GM23338 (cell line): ENCODE measurements at regions not wholly inside any gene's neighbourhood (a gene's known extent, or its start where the extent isn't known, plus 50 kb on each side); places are given as distances from the start of the nearest gene placed in this dataset.

Experiments used
- ATAC-seq: fragments of 200-7000 bp; cut with Tn5 transposase; 3 replicates; pipeline ENCODE4 v1.9.1; 2020
- DNase-seq: peaks from one replicate; pipeline ENCODE4 v3.0.0-alpha.2; 2015; ENCODE audit warnings: low spot score
- H2AFZ ChIP-seq: fragments of 200-600 bp; sonication (generic); 2 replicates; pipeline ENCODE4 v1.8.0; 2016; ENCODE audit warnings: antibody characterized with exemption, mild to moderate bottlenecking, moderate library complexity
- H3F3A ChIP-seq: fragments of 200-600 bp; sonication (generic); replicated peaks from 2 replicates; pipeline ENCODE4 v1.8.0; 2017; ENCODE audit warnings: antibody characterized with exemption, mixed run types, low read depth
- H3K27ac ChIP-seq: fragments of 200-600 bp; sonication (generic); 2 replicates; pipeline ENCODE4 v1.6.1; 2016; ENCODE audit warnings: low read depth
- H3K27me3 ChIP-seq: fragments of 200-600 bp; sonication (generic); 2 replicates; pipeline ENCODE4 v1.8.0; 2016; ENCODE audit warnings: mild to moderate bottlenecking, mixed run types, moderate library complexity; ENCODE audit not compliant: insufficient read depth
- H3K36me3 ChIP-seq: fragments of 200-600 bp; sonication (generic); 2 replicates; pipeline ENCODE4 v1.8.0; 2016; ENCODE audit warnings: mild to moderate bottlenecking; ENCODE audit not compliant: insufficient read depth
- H3K4me1 ChIP-seq: fragments of 200-600 bp; sonication (generic); 2 replicates; pipeline ENCODE4 v1.8.0; 2016; ENCODE audit warnings: mild to moderate bottlenecking, moderate library complexity; ENCODE audit not compliant: insufficient read depth
- H3K4me2 ChIP-seq: fragments of 200-600 bp; sonication (generic); 2 replicates; pipeline ENCODE4 v1.7.1; 2017; ENCODE audit warnings: mixed run types
- H3K4me3 ChIP-seq: fragments of 200-600 bp; sonication (generic); 2 replicates; pipeline ENCODE4 v1.6.1; 2016; ENCODE audit warnings: mixed run types
- H3K79me2 ChIP-seq: fragments of 200-600 bp; sonication (generic); replicated peaks from 2 replicates; pipeline ENCODE4 v1.8.0; 2017; ENCODE audit warnings: mild to moderate bottlenecking; ENCODE audit not compliant: insufficient read depth
- H3K9me2 ChIP-seq: fragments of 200-600 bp; sonication (generic); 2 replicates; pipeline ENCODE4 v1.8.0; 2017; ENCODE audit not compliant: insufficient read depth
- H4K20me1 ChIP-seq: fragments of 200-600 bp; sonication (generic); replicated peaks from 2 replicates; pipeline ENCODE4 v1.8.0; 2017; ENCODE audit warnings: mild to moderate bottlenecking; ENCODE audit not compliant: insufficient read depth
- H3K27ac Mint-ChIP-seq: 2 replicates; pipeline ENCODE4 v1.8.0; 2020; ENCODE audit warnings: inconsistent platforms, mild to moderate bottlenecking, moderate library complexity, mixed read lengths
- H3K27me3 Mint-ChIP-seq: 3 replicates; pipeline ENCODE4 v1.8.0; 2022; ENCODE audit warnings: low read depth, mild to moderate bottlenecking, moderate library complexity, mixed read lengths, inconsistent platforms; ENCODE audit not compliant: insufficient read depth, poor library complexity
- H3K36me3 Mint-ChIP-seq: 3 replicates; pipeline ENCODE4 v1.8.0; 2021; ENCODE audit warnings: low read depth, mild to moderate bottlenecking, inconsistent platforms, moderate library complexity, mixed read lengths
- H3K4me1 Mint-ChIP-seq: 3 replicates; pipeline ENCODE4 v1.8.0; 2020; ENCODE audit warnings: mild to moderate bottlenecking, inconsistent platforms, mixed read lengths
- H3K4me3 Mint-ChIP-seq: 3 replicates; pipeline ENCODE4 v1.8.0; 2021; ENCODE audit warnings: moderate library complexity, mild to moderate bottlenecking, inconsistent platforms, mixed read lengths
- H3K9me3 Mint-ChIP-seq: 3 replicates; pipeline ENCODE4 v1.8.0; 2020; ENCODE audit warnings: moderate library complexity, mild to moderate bottlenecking, inconsistent platforms, mixed read lengths
- ZNF331 ChIP-seq: fragments of 250-450 bp; sonication (Bioruptor Pico); IDR thresholded peaks from 2 replicates; pipeline ENCODE4 v1.5.0; 2020; ENCODE audit warnings: low read depth, mild to moderate bottlenecking, moderate library complexity
- TF ChIP-seq, protein P1 (sequence below), 2 experiments: fragments of 200-600 bp in 1 of 2; sonication (generic) in 1 of 2; conservative IDR thresholded peaks; 2 replicates each; pipeline versions ENCODE4 v1.5.1 to v1.6.1; 2016 to 2017; ENCODE audit warnings: antibody characterized with exemption in 2 of 2, low read depth in 2 of 2, mild to moderate bottlenecking in 2 of 2, moderate library complexity in 1 of 2
- TF ChIP-seq, protein P2 (sequence below): fragments of 250-450 bp; sonication (Bioruptor Pico); IDR thresholded peaks from 2 replicates; pipeline ENCODE4 v1.5.0; 2020; ENCODE audit warnings: mild to moderate bottlenecking, moderate library complexity

DNA sequence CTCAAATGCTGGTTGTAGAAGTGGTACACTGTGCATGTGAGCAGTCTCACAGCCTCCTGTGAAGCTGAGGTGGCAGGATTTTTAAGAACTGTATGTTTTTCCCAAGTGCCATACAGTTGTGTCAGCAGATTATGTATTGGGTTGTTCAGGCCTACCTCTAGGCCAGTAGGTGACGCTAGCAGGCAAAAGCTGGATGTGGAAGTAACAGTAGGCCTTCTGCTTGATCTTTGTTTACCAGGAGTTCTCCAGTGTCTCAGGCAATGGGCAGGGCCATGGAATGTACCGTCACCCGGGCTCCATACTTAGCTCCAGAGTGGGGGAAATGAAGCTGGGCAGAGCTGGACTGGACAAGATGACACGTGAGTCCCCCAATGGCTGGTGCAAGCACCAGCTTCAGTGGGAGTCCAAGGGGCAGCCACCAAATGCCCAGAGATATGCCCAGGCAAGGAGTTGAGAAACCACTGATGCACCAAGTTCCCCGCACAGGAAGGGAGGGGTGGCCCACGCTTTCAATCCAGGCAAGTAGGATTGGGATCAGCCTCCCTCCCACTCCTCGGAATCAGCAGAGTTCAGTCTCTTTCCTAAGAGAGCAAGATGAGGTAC, 289.7 kb downstream of the HTR1B start:
- TF ChIP-seq, protein P1, sequence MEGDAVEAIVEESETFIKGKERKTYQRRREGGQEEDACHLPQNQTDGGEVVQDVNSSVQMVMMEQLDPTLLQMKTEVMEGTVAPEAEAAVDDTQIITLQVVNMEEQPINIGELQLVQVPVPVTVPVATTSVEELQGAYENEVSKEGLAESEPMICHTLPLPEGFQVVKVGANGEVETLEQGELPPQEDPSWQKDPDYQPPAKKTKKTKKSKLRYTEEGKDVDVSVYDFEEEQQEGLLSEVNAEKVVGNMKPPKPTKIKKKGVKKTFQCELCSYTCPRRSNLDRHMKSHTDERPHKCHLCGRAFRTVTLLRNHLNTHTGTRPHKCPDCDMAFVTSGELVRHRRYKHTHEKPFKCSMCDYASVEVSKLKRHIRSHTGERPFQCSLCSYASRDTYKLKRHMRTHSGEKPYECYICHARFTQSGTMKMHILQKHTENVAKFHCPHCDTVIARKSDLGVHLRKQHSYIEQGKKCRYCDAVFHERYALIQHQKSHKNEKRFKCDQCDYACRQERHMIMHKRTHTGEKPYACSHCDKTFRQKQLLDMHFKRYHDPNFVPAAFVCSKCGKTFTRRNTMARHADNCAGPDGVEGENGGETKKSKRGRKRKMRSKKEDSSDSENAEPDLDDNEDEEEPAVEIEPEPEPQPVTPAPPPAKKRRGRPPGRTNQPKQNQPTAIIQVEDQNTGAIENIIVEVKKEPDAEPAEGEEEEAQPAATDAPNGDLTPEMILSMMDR (conservative IDR thresholded peaks at IDR 0.05; ENCODE audit: low read depth in 2 of 2), result peak; percentile 72 to 94
- TF ChIP-seq, protein P2, sequence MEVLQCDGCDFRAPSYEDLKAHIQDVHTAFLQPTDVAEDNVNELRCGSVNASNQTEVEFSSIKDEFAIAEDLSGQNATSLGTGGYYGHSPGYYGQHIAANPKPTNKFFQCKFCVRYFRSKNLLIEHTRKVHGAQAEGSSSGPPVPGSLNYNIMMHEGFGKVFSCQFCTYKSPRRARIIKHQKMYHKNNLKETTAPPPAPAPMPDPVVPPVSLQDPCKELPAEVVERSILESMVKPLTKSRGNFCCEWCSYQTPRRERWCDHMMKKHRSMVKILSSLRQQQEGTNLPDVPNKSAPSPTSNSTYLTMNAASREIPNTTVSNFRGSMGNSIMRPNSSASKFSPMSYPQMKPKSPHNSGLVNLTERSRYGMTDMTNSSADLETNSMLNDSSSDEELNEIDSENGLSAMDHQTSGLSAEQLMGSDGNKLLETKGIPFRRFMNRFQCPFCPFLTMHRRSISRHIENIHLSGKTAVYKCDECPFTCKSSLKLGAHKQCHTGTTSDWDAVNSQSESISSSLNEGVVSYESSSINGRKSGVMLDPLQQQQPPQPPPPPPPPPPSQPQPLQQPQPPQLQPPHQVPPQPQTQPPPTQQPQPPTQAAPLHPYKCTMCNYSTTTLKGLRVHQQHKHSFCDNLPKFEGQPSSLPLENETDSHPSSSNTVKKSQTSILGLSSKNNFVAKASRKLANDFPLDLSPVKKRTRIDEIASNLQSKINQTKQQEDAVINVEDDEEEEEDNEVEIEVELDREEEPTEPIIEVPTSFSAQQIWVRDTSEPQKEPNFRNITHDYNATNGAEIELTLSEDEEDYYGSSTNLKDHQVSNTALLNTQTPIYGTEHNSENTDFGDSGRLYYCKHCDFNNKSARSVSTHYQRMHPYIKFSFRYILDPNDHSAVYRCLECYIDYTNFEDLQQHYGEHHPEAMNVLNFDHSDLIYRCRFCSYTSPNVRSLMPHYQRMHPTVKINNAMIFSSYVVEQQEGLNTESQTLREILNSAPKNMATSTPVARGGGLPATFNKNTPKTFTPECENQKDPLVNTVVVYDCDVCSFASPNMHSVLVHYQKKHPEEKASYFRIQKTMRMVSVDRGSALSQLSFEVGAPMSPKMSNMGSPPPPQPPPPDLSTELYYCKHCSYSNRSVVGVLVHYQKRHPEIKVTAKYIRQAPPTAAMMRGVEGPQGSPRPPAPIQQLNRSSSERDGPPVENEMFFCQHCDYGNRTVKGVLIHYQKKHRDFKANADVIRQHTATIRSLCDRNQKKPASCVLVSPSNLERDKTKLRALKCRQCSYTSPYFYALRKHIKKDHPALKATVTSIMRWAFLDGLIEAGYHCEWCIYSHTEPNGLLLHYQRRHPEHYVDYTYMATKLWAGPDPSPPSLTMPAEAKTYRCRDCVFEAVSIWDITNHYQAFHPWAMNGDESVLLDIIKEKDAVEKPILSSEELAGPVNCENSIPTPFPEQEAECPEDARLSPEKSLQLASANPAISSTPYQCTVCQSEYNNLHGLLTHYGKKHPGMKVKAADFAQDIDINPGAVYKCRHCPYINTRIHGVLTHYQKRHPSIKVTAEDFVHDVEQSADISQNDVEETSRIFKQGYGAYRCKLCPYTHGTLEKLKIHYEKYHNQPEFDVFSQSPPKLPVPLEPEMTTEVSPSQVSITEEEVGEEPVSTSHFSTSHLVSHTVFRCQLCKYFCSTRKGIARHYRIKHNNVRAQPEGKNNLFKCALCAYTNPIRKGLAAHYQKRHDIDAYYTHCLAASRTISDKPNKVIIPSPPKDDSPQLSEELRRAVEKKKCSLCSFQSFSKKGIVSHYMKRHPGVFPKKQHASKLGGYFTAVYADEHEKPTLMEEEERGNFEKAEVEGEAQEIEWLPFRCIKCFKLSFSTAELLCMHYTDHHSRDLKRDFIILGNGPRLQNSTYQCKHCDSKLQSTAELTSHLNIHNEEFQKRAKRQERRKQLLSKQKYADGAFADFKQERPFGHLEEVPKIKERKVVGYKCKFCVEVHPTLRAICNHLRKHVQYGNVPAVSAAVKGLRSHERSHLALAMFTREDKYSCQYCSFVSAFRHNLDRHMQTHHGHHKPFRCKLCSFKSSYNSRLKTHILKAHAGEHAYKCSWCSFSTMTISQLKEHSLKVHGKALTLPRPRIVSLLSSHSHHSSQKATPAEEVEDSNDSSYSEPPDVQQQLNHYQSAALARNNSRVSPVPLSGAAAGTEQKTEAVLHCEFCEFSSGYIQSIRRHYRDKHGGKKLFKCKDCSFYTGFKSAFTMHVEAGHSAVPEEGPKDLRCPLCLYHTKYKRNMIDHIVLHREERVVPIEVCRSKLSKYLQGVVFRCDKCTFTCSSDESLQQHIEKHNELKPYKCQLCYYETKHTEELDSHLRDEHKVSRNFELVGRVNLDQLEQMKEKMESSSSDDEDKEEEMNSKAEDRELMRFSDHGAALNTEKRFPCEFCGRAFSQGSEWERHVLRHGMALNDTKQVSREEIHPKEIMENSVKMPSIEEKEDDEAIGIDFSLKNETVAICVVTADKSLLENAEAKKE, result peak; percentile 69; the same call in 1 of the 2 replicates
- TF ChIP-seq ZNF331, result no peak

DNA sequence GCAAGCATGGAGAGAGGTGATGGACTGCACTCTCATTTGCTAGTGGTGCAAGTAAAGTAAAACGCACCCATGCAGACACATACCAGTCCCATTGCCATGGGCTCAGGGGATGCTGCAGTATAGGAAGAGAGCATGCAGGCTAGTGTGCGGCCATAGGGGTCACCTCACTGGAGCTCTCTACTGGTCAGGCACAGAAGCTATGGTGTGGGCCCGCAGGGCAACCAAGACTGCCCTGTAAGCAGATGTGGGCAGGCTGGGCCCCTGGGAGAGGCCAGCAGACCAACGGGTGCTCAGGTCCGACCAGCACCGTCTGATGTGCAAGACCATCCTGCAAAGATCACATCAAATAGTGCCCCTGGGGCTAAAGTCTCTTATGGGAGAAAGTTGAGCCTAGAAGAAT, 290.7 kb downstream of the HTR1B start:
- Histone ChIP-seq H3K27me3 (no peaks in the 10 kb centered on the region), H3K4me3 (no peak overlapping the region), H4K20me1 (no peaks in the 10 kb centered on the region), H3K36me3 (no peaks in the 10 kb centered on the region), H2AFZ (no peak overlapping the region), H3K4me2 (no peak overlapping the region), H3K27ac (no peak overlapping the region), H3K79me2 (no peaks in the 10 kb centered on the region), H3F3A (no peaks in the 10 kb centered on the region), H3K9me2 (no peaks in the 10 kb centered on the region), H3K4me1 (no peaks in the 10 kb centered on the region)
- peak; percentile 59 for ATAC-seq
- Mint-ChIP-seq H3K9me3 (no peaks in the 10 kb centered on the region; the same call in 2 of the 3 replicates), H3K36me3 (no peaks in the 10 kb centered on the region), H3K4me3 (no peak overlapping the region), H3K4me1 (no peaks in the 10 kb centered on the region), H3K27me3 (peaks cover 2% of the 10 kb centered on the region), H3K27ac (no peak overlapping the region)
- no peak for DNase-seq
- TF ChIP-seq, protein P2, result no peak

More for the DNA sequence above, 289.7 kb downstream of the HTR1B start:
- H3K36me3 ChIP-seq, result no peaks in the 10 kb centered on the region
- H4K20me1 ChIP-seq, result no peaks in the 10 kb centered on the region
- H3F3A ChIP-seq, result no peaks in the 10 kb centered on the region
- Mint-ChIP-seq H3K4me1 (no peaks in the 10 kb centered on the region), H3K27me3 (peaks cover 2% of the 10 kb centered on the region), H3K4me3 (no peak overlapping the region), H3K36me3 (no peaks in the 10 kb centered on the region), H3K9me3 (no peaks in the 10 kb centered on the region; the same call in 2 of the 3 replicates), H3K27ac (no peak overlapping the region)
- H3K4me3 ChIP-seq, result no peak overlapping the region
- ATAC-seq (peak; percentile 99), DNase-seq (peak; percentile 66)
- H3K27me3 ChIP-seq, result no peaks in the 10 kb centered on the region
- H2AFZ ChIP-seq, result no peak overlapping the region
- no peaks in the 10 kb centered on the region for H3K4me1 ChIP-seq
- no peaks in the 10 kb centered on the region for H3K9me2 ChIP-seq
- H3K27ac ChIP-seq, result no peak overlapping the region
- H3K4me2 ChIP-seq, result no peak overlapping the region
- H3K79me2 ChIP-seq, result no peaks in the 10 kb centered on the region
